ENCODE measurements at regions not wholly inside any gene's neighbourhood (a gene's known extent, or its start where the extent isn't known, plus 50 kb on each side); places are given as distances from the start of the nearest gene placed in this dataset.
A peak's percentile ranks its signal among the peaks of the same experiment; 100 is the strongest.

- Histone ChIP-seq H3K4me3 (no peak overlapping the region), H3K36me3 (ENCODE audit: low read depth, missing control alignments) (no peaks in the 10 kb centered on the region), H3K27ac (peak overlapping the region; percentile 20 to 52), H3K4me1 (peaks cover 48% of the 10 kb centered on the region), H3K27me3 (no peaks in the 10 kb centered on the region), H3K9me3 (no peaks in the 10 kb centered on the region)
- WGBS, 2 donors, result 67 to 74% methylated on average over 7 of the region's 7 CpGs
- intact Hi-C loops (cut with DNase I; ENCODE audit: low total_unique reads), result no loop called here
- DNase-seq, result no peak
- TF ChIP-seq POLR2A (IDR thresholded peaks at IDR 0.05) (no peak), CTCF (IDR thresholded peaks at IDR 0.05) (no peak)
Observed at GRCh38 chr7:131090886-131091692, 236.6 kb upstream of the MKLN1 start.

GRCh38 chr7:131094685-131095084 is 233.0 kb upstream of the MKLN1 start:
- Histone ChIP-seq H3K36me3 (ENCODE audit: low read depth, missing control alignments) (no peaks in the 10 kb centered on the region), H3K4me3 (no peak overlapping the region), H3K27ac (peak overlapping the region in 1 of 2 donors; percentile 38), H3K4me1 (peaks cover 41% of the 10 kb centered on the region), H3K27me3 (no peaks in the 10 kb centered on the region), H3K9me3 (no peaks in the 10 kb centered on the region)
- TF ChIP-seq POLR2A (IDR thresholded peaks at IDR 0.05), result no peak
- TF ChIP-seq CTCF (IDR thresholded peaks at IDR 0.05), result no peak
- intact Hi-C loops (cut with DNase I; ENCODE audit: low total_unique reads), result no loop called here
- WGBS, 2 donors, result 91 to 92% methylated on average over 11 of the region's 11 CpGs
- DNase-seq, result no peak

GRCh38 chr7:131095346-131095745 is 232.3 kb upstream of the MKLN1 start:
- peaks cover 44% of the 10 kb centered on the region for H3K4me1 ChIP-seq

GRCh38 chr7:131096267-131096927 is 231.3 kb upstream of the MKLN1 start:
- intact Hi-C loops (cut with DNase I; ENCODE audit: low total_unique reads), result no loop called here
- no peak for TF ChIP-seq CTCF (IDR thresholded peaks at IDR 0.05)
- no peak for TF ChIP-seq POLR2A (IDR thresholded peaks at IDR 0.05)
- Histone ChIP-seq H3K36me3 (ENCODE audit: low read depth, missing control alignments) (no peaks in the 10 kb centered on the region), H3K4me1 (peaks cover 37% of the 10 kb centered on the region), H3K27ac (peak overlapping the region in 1 of 2 donors; percentile 57), H3K9me3 (no peaks in the 10 kb centered on the region), H3K27me3 (no peaks in the 10 kb centered on the region), H3K4me3 (no peak overlapping the region)
- 68 to 85% methylated on average over 7 of the region's 7 CpGs for WGBS, 2 donors
- no peak for DNase-seq

More at GRCh38 chr7:131095346-131095745, 232.3 kb upstream of the MKLN1 start:
- WGBS, 2 donors, result 51 to 62% methylated on average over 7 of the region's 7 CpGs
- no peaks in the 10 kb centered on the region for H3K27me3 ChIP-seq
- TF ChIP-seq POLR2A (IDR thresholded peaks at IDR 0.05) (no peak), CTCF (IDR thresholded peaks at IDR 0.05) (no peak)
- intact Hi-C loops (cut with DNase I; ENCODE audit: low total_unique reads), result no loop called here
- H3K27ac ChIP-seq, result no peak overlapping the region
- no peaks in the 10 kb centered on the region for H3K36me3 ChIP-seq (ENCODE audit: low read depth, missing control alignments)
- no peak overlapping the region for H3K4me3 ChIP-seq
- H3K9me3 ChIP-seq, result no peaks in the 10 kb centered on the region
- no peak for DNase-seq

Measured in testis (tissue), 2 donors.